GM19467 (cell line): ENCODE measurements at regions not wholly inside any gene's neighbourhood (a gene's known extent, or its start where the extent isn't known, plus 50 kb on each side); places are given as distances from the start of the nearest gene placed in this dataset.
"Not testable (repeated sequence)": the region's sequence is repeated elsewhere in the genome, so short reads cannot be mapped to it uniquely, and the experiment has no call there.

Experiments
- ATAC-seq: cut with Tn5 transposase; IDR thresholded peaks from one replicate; pipeline ENCODE4 v1.9.1; 2021; ENCODE audit warnings: mild to moderate bottlenecking, moderate library complexity; ENCODE audit not compliant: unreplicated experiment

- no peak for ATAC-seq
These were observed 354.1 kb downstream of the TXNL1 start for GRCh38 chr18:56284319-56284718.

- no peak for ATAC-seq
These were observed 355.1 kb downstream of the TXNL1 start for GRCh38 chr18:56283316-56283715.

- no peak for ATAC-seq
These were observed 355.9 kb downstream of the TXNL1 start for GRCh38 chr18:56282234-56283104.

GRCh38 chr18:56279816-56280215 lies 358.6 kb downstream of the TXNL1 start:
- ATAC-seq = not testable (repeated sequence)

GRCh38 chr18:56278421-56279003 lies 359.9 kb downstream of the TXNL1 start:
- ATAC-seq = no peak

GRCh38 chr18:56276466-56276865 lies 361.9 kb downstream of the TXNL1 start:
- ATAC-seq = no peak

GRCh38 chr18:56273541-56274219 lies 364.7 kb downstream of the TXNL1 start:
- no peak for ATAC-seq

- ATAC-seq = no peak
These were observed 367.6 kb downstream of the TXNL1 start for GRCh38 chr18:56270671-56271250.

GRCh38 chr18:56269958-56270357 lies 368.4 kb downstream of the TXNL1 start:
- ATAC-seq = no peak

GRCh38 chr18:56268952-56269351 lies 369.4 kb downstream of the TXNL1 start:
- no peak for ATAC-seq

GRCh38 chr18:56267334-56267733 lies 371.1 kb downstream of the TXNL1 start:
- no peak for ATAC-seq

GRCh38 chr18:56258178-56258577 lies 380.2 kb downstream of the TXNL1 start:
- ATAC-seq = no peak

- ATAC-seq = peak; percentile 77
These were observed 381.2 kb downstream of the TXNL1 start for GRCh38 chr18:56257205-56257604.

GRCh38 chr18:56256659-56257058 lies 381.7 kb downstream of the TXNL1 start:
- no peak for ATAC-seq

- ATAC-seq = no peak
These were observed 383.0 kb downstream of the TXNL1 start for GRCh38 chr18:56255381-56255780.

GRCh38 chr18:56252456-56252855 lies 385.9 kb downstream of the TXNL1 start:
- no peak for ATAC-seq

- peak; percentile 96 for ATAC-seq
These were observed 389.7 kb downstream of the TXNL1 start for GRCh38 chr18:56248610-56249235.

GRCh38 chr18:56246916-56247315 lies 391.5 kb downstream of the TXNL1 start:
- ATAC-seq = no peak

- ATAC-seq = no peak
These were observed 392.4 kb downstream of the TXNL1 start for GRCh38 chr18:56245866-56246580.

GRCh38 chr18:56240405-56240804 lies 398.0 kb downstream of the TXNL1 start:
- ATAC-seq = no peak
